GM18867 (cell line): ENCODE measurements at regions not wholly inside any gene's neighbourhood (a gene's known extent, or its start where the extent isn't known, plus 50 kb on each side); places are given as distances from the start of the nearest gene placed in this dataset.
"Not testable (repeated sequence)": the region's sequence is repeated elsewhere in the genome, so short reads cannot be mapped to it uniquely, and the experiment has no call there.

Experiments
- ATAC-seq: cut with Tn5 transposase; IDR thresholded peaks from one replicate; pipeline ENCODE4 v1.9.1; 2021; ENCODE audit warnings: mild to moderate bottlenecking, moderate library complexity; ENCODE audit not compliant: unreplicated experiment

DNA sequence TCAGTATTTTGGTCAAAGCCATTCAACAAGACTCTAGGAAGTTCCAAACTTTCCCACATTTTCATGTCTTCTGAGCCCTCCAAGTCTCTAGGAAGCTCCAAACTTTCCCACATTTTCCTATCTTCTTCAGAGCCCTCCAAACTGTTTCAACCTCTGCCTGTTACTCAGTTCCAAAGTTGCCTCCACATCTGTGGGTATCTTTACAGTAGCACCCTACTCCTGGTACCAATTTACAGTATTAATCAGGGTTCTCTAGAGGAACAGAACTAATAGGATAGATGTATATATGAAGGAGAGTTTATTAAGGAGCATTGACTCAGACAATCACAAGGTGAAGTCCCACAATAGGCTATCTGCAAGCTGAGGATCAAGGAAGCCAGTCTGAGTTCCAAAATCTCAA is 296.0 kb upstream of the CCL2 start:
- ATAC-seq, result not testable (repeated sequence)

DNA sequence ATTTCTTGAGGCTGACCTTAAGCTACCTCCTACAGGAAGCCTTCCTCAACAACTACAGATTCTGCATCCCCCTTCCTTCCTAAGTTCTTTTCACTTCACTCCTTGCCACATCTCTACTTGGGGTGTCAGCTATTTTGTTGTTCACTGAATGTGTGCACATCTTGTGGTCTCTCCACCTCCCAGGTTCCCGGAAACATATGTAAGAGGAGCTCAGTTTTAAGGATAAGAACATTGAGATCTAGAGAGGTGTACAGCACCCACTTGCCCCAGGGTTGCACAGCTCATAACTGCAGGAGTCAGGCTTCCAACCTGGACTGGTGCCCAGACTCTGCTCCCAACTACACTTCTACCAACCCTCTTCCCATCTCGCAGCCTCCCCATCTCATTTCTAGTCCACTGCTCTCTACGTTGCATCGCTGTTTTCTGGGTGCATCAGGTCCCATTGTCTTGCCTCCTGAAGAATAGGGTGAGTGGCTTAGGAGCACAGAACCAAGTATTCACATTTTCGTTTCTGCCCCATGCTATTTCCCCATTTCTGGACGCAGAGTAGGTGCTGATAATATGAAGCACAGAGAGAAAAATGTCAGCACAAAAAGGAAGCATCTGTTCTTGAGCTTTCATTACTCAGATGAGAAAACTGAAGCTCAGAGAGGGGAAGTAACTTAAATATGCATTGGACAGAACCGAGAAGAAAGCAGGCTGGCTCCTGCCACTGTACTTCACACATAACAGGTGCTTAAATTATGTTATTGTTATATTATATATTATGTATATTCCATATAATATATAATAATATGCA is 292.0 kb upstream of the CCL2 start:
- ATAC-seq, result no peak

DNA sequence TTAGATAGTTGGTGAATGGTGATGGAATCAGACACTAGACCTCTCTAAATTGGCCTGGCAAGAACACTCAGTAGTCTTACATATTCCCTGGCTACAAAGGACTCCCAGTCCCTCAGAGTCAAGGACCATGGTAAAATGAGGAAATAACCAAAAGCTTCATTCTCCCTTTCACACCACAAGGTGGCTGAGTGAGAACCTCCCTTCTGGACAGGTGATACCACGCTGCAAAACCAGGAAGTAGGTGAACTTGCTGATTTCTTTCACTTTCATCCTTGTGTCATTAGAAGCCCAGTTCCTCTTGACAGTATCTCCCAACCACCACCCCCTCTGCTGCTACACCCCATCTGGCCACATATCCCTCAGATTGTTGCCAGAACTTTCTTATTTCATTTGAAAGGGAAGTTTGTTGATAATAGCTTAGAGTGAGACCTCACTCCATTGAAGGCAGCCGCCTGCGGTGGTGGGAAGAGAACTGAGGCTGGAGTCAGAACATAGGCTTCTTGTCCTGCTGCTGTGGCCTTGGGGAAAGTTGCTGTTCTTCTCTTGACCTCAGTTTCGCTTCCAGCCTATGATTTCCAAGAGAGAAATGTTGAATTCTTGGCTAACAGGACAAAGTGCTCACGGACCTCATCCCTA is 290.6 kb upstream of the CCL2 start:
- ATAC-seq, result peak; percentile 86

DNA sequence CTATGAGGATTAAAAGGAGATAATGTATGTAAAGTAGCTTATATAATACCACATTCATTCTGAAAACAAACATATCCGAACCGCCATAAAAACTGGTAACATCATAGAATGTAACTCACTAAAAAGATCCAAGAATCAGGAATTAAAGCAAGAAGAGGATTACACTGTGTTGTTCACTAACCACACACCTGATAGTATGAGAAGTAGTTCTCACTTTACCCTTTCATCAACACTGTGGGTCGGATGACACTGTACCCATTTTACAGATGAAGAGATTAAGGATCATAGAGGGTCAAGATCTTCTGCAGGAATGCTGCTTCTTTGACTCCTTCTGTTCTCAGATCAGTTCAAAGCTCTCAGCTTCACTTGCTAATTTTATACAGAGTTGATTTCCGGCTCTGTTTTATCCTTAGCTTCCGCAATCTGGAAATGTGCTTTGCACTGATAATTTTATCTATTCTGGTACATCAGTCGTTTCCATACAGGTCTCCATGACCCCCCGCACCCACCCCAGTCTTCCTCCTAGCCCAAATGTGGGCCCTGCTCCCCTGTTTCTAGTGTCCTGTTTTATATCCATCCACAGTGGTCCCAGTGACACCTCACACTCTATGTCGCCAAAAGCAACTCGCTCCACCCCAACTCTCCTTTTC is 288.6 kb upstream of the CCL2 start:
- no peak for ATAC-seq

DNA sequence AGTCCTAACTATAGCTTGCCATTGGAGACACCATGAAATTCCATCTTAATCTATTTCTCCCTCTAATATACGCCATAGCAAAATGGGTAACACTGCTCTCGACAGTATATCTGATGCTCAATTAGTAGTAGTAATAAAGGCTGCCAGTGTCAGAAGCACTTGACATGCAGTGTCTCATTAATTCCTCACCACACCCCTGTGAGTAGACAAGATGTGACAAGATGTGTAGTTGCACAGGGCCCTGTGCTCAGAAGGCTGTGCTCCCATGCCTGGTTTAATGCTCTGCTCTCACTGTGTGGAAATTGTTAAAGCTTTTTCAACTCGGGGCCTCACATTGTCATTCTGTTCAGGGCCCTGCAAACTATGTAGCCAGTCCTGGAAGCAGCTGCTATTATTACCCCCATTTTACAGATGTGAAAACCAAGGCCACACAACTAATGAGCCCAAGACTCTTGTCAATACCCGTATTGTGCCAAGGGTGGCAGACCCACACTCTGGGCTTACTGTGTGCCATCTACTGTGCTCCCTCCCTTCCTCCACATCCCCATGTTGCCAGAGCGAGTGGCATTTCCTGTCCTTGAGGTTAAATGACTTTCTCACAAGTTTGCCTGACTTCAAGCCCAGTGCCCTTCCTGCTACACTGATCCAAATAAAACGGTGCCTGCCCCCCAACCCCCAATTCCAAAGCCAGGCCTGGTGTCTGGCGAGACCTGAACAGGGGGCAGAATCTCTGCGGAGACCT is 287.3 kb upstream of the CCL2 start:
- ATAC-seq, result no peak

DNA sequence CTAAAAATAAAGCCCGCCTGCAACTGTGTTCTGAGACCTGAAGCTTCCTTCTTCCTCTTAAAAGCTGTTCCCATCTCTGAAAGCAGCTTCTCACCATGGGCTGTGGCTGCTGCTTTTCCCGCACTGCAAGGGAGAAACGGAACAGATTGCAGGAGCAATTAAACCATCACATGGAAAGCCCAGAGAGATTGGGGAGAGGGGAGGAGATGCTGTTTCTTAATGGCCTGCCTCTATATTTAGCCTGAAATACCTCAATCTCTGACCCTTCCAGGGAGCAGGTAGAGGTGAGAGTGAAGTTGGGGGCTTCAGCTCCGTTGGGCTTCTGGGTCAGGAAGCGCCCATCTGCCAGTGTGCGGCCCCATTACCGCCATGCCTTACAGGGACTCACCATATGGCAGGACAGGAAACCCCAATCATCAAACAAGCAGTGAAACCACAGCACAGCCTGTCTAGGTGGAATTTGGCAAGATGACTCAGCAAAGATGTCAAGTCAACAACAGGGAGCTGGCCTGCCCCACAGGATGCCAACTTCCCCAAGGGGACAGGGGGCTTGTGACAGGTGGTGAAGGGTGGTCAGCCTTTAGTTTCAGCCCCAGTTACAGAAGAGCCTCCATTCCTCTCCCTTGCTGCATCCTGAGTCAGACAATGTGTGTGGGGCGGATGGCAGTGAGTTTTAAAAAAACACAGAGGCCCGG is 286.6 kb upstream of the CCL2 start:
- no peak for ATAC-seq

DNA sequence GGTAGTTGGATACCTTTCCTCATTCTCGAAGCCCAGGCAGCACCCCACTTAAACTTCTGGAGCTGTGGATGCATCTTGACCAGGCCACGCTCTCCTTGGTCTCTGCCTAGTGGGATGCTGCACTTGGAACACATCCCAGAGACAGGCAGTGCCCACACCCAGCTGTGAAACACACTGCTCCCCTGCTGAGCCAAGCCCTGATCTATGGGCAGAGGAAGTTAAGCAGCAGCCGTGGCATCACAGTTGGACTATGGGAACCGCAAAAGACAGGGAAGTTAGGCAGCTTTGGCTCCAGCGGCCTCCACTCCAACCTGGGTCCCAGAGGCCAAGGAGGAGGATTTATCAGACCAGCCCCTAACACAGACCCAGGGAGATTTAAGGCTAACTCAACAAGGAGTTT is 284.8 kb upstream of the CCL2 start:
- no peak for ATAC-seq

DNA sequence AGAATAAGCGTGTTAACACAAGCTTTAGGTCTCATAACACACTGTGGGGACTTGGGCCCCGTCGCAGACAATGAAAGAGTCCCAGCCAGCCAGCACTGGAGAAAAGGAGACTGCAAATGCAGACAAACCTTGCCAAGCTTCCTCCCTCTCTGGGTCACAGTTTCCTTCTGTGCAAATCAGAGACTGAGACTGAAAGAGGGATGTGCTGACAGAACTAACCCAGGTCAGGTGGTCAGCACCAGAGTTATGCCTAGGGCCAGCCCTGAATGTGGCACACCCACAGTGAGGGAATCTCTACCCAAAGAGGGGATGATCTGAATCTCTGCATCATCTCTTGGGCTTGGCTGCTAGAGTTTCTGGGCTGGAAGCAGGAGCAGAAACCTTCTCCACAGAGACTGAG is 282.3 kb upstream of the CCL2 start:
- ATAC-seq, result no peak

DNA sequence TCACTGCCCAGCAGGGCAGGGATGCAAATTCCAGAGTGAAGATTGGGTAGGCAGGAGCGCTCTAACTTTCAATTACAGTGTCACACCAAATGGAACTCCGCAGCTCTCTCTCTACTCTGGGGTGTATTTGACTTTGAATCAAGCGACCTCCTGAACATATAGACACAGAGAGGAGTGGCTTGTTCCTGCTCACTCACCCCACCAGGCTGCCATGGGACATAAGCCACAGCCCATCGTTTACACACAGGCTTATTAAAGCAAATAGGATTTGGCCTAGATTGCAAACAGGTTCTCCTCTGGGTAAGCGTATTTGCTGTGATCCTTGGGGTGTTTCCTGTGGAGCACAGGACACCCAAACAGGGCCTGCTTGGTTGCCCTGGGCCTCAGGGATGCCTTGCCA is 281.6 kb upstream of the CCL2 start:
- ATAC-seq, result no peak

DNA sequence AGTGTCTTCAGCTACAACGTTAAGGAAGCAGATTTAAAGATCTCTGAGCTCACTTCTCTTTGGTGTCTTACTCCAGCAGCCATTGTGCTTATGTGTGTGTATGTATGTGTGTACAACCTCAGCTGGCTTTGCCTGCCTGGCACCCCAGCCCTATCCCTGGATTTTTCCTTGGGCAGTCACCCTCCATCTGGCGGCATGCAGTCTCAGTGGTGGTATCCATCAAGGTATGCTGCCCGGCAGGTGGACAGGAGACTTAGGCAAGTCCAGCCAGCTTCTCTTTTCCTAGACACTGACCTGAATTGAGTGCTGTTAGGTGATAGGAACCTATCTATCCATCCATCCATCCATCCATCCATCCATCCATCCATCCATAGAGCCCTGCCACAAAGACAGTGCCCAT is 280.8 kb upstream of the CCL2 start:
- no peak for ATAC-seq

DNA sequence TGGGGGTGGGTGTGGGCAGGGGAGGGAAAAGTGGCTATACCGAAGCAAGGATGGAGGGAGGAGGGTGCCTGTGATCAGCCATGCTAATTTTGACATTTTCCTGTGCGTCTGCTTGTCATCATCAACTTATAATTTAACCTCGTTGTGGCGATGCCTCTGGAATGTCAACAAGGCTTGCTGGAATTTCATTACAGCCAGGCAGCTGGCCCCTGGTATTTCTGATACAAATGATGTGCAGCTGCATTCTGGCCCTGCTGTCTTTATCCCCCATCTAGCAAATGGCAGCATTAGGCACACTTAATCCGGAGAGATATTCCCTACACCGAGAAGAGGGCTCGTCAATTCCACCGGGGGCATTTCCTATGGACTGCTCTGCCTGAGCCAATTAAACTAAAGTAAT is 278.3 kb upstream of the CCL2 start:
- ATAC-seq, result no peak

DNA sequence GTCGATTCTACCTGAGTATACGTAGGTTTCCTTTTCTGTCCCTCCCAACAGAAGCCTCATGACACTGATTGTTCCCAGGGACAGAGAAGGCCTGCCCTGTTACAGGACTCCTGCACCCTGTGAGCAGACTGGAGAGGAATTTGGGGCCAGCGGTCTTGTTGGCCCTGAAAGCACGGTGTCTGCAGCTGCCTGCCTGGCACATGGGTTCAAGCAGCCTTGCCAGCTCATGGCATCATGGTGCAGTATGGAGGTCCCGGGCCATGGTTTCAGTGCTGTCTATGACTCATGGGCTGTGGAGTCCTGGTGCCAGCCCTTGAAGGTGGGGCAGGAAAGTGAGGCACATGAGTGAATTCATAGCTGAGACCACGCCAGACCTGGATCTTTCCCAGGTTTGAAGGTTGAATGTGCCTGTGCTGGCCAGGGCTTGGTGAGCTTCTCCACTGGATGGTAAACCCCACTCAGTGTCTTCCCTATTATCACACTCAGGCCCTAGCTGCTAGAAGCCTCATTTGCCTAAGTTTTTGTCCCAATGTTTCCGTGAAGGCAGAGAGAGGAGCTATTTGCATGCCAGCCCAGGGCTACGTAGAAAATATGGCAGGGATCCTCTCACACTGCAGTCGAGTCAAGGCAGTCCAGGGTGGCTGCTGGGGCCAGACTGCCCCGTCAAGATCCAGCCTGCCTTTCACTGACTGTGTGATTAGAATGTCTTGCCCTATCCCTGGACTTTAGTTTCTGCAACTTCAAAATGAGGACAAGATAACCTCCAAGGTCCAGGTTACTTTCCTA is 277.2 kb upstream of the CCL2 start:
- no peak for ATAC-seq

DNA sequence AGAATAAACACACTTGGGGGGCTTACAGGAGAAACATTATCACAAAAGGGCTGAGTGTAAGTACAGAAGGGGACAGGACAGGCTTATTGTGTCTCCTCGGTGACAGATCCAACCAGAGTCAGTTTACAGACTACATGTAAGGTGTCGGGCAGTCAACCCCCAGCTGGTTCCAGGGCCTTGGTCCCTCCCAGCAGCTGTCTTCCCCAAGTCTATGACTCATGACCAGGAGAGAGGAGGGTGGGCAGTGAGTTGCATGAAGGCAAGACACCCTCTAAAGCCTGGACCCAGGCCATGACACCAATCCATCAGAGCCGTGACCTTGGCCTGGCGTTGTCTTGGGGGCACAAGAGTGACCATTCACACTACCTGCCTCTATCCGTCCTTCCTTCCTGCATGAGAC is 276.2 kb upstream of the CCL2 start:
- ATAC-seq, result no peak

DNA sequence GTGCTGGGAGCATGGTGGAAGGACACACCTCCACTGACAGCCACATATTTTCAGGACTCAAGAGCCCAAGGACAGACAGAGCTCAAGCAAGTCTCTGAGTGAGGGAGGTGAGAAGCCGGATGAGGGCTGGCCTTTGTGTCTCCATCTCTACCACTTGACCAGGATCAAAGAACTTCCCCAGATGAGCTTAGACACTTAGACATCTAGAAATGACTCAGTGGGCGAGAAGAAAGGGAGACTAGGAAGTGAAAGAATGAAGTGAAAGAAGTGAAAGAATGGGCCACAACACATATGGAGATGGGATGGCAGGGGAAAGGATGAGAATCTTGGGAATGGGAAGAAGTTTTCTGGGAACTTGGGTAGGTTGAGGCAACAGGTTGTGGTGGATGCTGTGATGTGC is 274.9 kb upstream of the CCL2 start:
- ATAC-seq, result no peak

DNA sequence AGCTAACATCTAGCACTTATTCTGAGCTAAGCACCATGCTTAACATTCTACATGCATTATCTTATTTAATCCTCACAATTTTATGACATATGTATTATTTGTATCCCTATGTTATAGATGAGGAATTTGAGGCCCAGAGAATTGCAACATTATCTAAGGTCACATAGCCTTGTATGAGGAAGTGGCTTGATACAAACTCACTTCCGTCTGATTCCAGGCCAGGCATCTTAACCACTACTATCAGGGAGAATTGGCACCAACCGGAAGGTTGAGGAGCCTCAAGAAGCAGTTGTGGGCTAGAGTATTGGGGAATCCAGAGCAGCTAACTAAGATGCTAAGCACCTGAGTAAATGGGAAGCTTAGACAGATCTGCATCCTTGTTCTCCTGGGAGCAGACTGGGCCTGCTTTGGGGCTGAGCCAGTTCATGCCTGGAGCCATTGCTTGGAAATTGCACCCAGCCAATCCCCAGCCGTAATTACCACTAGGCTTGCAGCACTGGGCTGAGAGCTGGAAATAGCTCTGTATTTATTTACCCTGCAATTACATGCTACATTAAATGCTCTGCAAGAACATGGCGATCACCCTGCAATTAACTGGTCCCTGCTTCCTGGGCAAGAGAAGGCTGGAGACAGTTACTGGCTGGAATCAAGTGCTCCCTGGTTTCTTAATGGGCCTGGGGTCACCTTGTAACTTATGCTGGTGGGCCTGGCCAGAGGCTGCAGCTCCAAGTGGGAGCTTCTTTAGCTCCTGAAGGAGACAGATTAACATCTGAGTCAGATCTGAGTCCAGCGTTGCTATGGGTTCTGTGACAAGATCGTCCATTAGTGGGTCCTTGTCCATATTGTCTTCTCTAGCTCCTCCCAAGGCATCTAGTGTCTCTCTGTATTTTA is 273.1 kb upstream of the CCL2 start:
- no peak for ATAC-seq

DNA sequence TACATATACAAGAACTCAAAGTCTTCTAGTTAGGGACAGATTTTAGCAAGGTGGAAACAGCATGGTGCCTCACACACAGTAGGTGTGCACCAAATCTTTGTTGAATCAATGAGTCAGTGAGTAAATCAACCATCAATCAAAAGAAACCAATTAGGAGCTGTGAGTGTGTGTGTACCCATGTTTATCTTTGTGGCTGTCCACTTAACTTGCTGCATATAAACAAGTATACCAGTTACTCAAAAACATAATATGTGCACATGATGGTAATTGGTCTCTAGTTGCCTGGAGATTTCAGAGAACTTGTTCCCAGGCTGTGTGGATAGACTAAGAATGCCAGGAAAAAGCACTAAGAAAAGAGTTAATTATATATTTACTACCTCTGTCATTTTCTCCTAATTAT is 272.2 kb upstream of the CCL2 start:
- ATAC-seq, result no peak

DNA sequence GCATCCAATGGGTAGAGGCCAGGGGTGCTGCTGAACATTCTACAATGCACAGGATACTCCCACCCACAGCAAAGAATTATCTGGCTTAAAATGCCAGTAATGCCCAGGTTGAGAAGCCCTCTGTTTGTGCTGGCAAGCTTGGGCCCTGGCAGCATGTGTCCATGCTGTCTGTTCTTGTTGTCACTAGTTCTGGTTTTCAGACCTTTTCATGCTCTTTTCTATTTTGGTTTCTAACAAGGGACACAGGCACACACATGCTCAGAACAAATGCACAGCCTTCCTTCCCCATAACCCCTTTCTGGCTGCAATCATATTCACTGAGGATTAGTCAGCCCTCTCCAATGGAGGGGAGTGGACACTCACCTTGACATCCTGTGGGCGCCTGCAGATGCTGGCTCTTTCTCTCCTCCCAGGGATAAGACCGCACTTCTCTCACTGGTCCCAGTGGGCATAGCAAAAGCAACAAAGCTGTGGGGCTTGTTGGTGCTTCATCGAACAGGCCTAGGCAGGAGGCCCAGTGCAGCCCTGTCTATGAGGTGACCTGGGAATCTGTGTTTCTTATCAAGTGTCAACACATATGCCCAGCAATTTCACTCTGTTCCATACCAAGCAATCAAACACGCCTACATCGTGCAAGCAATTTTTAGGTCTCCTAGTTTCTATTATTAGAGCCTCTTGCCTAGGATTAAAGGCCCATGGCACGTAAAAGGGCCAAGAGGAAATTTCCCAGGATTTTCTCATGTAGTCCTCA is 271.1 kb upstream of the CCL2 start:
- no peak for ATAC-seq

DNA sequence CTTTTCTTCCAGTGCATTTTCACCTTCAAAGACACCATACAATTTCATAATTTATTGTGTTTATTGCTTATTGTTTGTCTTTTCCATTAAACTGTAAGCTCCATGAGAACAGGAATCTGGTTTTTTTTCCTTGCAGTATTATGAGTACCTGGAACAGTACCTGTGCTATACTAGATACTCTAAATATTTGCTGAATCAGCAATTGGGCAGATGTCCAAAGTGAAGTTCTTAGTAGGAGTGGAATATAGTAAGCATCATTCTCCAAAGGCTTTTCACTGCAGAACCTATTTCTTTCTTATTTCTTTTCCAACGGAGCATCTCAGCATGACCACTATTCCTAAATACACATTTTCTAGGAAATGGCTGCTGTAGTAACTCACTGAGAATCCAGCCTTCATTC is 269.0 kb upstream of the CCL2 start:
- no peak for ATAC-seq

DNA sequence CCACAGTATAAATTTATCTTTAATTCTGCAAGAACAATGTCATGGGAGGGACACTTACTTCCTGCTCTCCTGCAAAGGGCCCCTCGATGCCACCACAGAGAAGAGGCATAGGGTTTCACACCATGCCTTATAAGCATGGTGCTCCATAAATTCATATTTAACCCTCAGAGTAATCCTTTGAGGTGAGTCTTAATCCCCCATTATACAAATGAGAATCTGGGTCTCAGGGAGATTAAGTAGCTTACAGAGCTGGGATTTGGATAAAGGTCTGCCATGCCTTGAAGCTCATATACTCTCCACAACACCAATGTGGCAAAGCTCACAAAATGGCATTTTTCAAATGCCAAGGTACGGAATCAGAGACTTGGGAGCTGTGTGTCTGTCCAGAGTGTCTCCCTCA is 268.5 kb upstream of the CCL2 start:
- ATAC-seq, result no peak
